ENCODE measurements at regions not wholly inside any gene's neighbourhood (a gene's known extent, or its start where the extent isn't known, plus 50 kb on each side); places are given as distances from the start of the nearest gene placed in this dataset.

GRCh38 chr5:68673823-68674180 lies 420.0 kb upstream of the SLC30A5 start:
- no peaks in the 10 kb centered on the region for H4K20me1 ChIP-seq (ENCODE audit: insufficient read depth, low read length)
- DNase-seq: no peak
- no peaks in the 10 kb centered on the region for H3K36me3 ChIP-seq (ENCODE audit: insufficient read depth, low read length)
- H3K4me1 ChIP-seq (ENCODE audit: insufficient read depth, low read length): no peaks in the 10 kb centered on the region
- no peak overlapping the region for H3K4me2 ChIP-seq (ENCODE audit: insufficient read depth, low read length)
- no peak overlapping the region for H3K9ac ChIP-seq (ENCODE audit: low read depth, low read length)
- ATAC-seq (ENCODE audit: insufficient read depth, low read depth): no peak
- no peaks in the 10 kb centered on the region for H3K9me3 ChIP-seq (ENCODE audit: insufficient read depth, low read length, severe bottlenecking)
- H3K4me3 ChIP-seq (ENCODE audit: low read depth in 1 of 2, low read length in 2 of 2): no peak overlapping the region
- no peaks in the 10 kb centered on the region for H3K79me2 ChIP-seq (ENCODE audit: insufficient read depth, low read length)
- no peaks in the 10 kb centered on the region for H3K27me3 ChIP-seq (ENCODE audit: insufficient read depth, low read length, poor library complexity)
- TF ChIP-seq CTCF (IDR thresholded peaks at IDR 0.05; ENCODE audit: borderline replicate concordance, extremely low read depth, low read length, poor library complexity, severe bottlenecking): no peak
- TF ChIP-seq EZH2 (IDR thresholded peaks at IDR 0.05; ENCODE audit: borderline replicate concordance, low read depth, low read length, severe bottlenecking): no peak
- H3K27ac ChIP-seq (ENCODE audit: low read length): no peak overlapping the region
- H2AFZ ChIP-seq (ENCODE audit: low read depth, low read length): no peak overlapping the region

GRCh38 chr5:68679041-68679440 lies 414.8 kb upstream of the SLC30A5 start:
- Histone ChIP-seq H3K36me3 (ENCODE audit: insufficient read depth, low read length) (no peaks in the 10 kb centered on the region), H3K4me3 (ENCODE audit: low read depth in 1 of 2, low read length in 2 of 2) (no peak overlapping the region), H3K9me3 (ENCODE audit: insufficient read depth, low read length, severe bottlenecking) (no peaks in the 10 kb centered on the region), H3K27ac (ENCODE audit: low read length) (no peak overlapping the region), H3K4me2 (ENCODE audit: insufficient read depth, low read length) (no peak overlapping the region), H2AFZ (ENCODE audit: low read depth, low read length) (no peak overlapping the region), H3K9ac (ENCODE audit: low read depth, low read length) (no peak overlapping the region), H3K4me1 (ENCODE audit: insufficient read depth, low read length) (no peaks in the 10 kb centered on the region), H3K27me3 (ENCODE audit: insufficient read depth, low read length, poor library complexity) (no peaks in the 10 kb centered on the region), H3K79me2 (ENCODE audit: insufficient read depth, low read length) (no peaks in the 10 kb centered on the region), H4K20me1 (ENCODE audit: insufficient read depth, low read length) (no peaks in the 10 kb centered on the region)
- ATAC-seq (ENCODE audit: insufficient read depth, low read depth) (no peak), DNase-seq (no peak)
- TF ChIP-seq CTCF (IDR thresholded peaks at IDR 0.05; ENCODE audit: borderline replicate concordance, extremely low read depth, low read length, poor library complexity, severe bottlenecking) (no peak), EZH2 (IDR thresholded peaks at IDR 0.05; ENCODE audit: borderline replicate concordance, low read depth, low read length, severe bottlenecking) (no peak)

GRCh38 chr5:68680366-68680765 lies 413.4 kb upstream of the SLC30A5 start:
- no peaks in the 10 kb centered on the region for H3K27me3 ChIP-seq (ENCODE audit: insufficient read depth, low read length, poor library complexity)
- H3K4me3 ChIP-seq (ENCODE audit: low read depth in 1 of 2, low read length in 2 of 2): no peak overlapping the region
- H3K9ac ChIP-seq (ENCODE audit: low read depth, low read length): no peak overlapping the region
- H3K79me2 ChIP-seq (ENCODE audit: insufficient read depth, low read length): no peaks in the 10 kb centered on the region
- no peaks in the 10 kb centered on the region for H3K9me3 ChIP-seq (ENCODE audit: insufficient read depth, low read length, severe bottlenecking)
- no peak overlapping the region for H2AFZ ChIP-seq (ENCODE audit: low read depth, low read length)
- no peaks in the 10 kb centered on the region for H4K20me1 ChIP-seq (ENCODE audit: insufficient read depth, low read length)
- no peak for DNase-seq
- no peak overlapping the region for H3K4me2 ChIP-seq (ENCODE audit: insufficient read depth, low read length)
- H3K27ac ChIP-seq (ENCODE audit: low read length): no peak overlapping the region
- no peak for ATAC-seq (ENCODE audit: insufficient read depth, low read depth)
- TF ChIP-seq CTCF (IDR thresholded peaks at IDR 0.05; ENCODE audit: borderline replicate concordance, extremely low read depth, low read length, poor library complexity, severe bottlenecking) (no peak), EZH2 (IDR thresholded peaks at IDR 0.05; ENCODE audit: borderline replicate concordance, low read depth, low read length, severe bottlenecking) (no peak)
- no peaks in the 10 kb centered on the region for H3K4me1 ChIP-seq (ENCODE audit: insufficient read depth, low read length)
- no peaks in the 10 kb centered on the region for H3K36me3 ChIP-seq (ENCODE audit: insufficient read depth, low read length)

- no peaks in the 10 kb centered on the region for H3K4me1 ChIP-seq (ENCODE audit: insufficient read depth, low read length)
- no peak overlapping the region for H3K4me3 ChIP-seq (ENCODE audit: low read depth in 1 of 2, low read length in 2 of 2)
- no peak for TF ChIP-seq EZH2 (IDR thresholded peaks at IDR 0.05; ENCODE audit: borderline replicate concordance, low read depth, low read length, severe bottlenecking)
- no peak for TF ChIP-seq CTCF (IDR thresholded peaks at IDR 0.05; ENCODE audit: borderline replicate concordance, extremely low read depth, low read length, poor library complexity, severe bottlenecking)
- H3K4me2 ChIP-seq (ENCODE audit: insufficient read depth, low read length): no peak overlapping the region
- no peak overlapping the region for H2AFZ ChIP-seq (ENCODE audit: low read depth, low read length)
- DNase-seq (no peak), ATAC-seq (ENCODE audit: insufficient read depth, low read depth) (no peak)
- no peak overlapping the region for H3K9ac ChIP-seq (ENCODE audit: low read depth, low read length)
- no peaks in the 10 kb centered on the region for H3K36me3 ChIP-seq (ENCODE audit: insufficient read depth, low read length)
- no peaks in the 10 kb centered on the region for H3K9me3 ChIP-seq (ENCODE audit: insufficient read depth, low read length, severe bottlenecking)
- no peaks in the 10 kb centered on the region for H3K79me2 ChIP-seq (ENCODE audit: insufficient read depth, low read length)
- no peaks in the 10 kb centered on the region for H3K27me3 ChIP-seq (ENCODE audit: insufficient read depth, low read length, poor library complexity)
- H4K20me1 ChIP-seq (ENCODE audit: insufficient read depth, low read length): no peaks in the 10 kb centered on the region
- no peak overlapping the region for H3K27ac ChIP-seq (ENCODE audit: low read length)
Observed at GRCh38 chr5:68681929-68682328, 411.9 kb upstream of the SLC30A5 start.

All from DND-41 (cell line).